Fibroblast of gingiva (primary cell): ENCODE measurements at regions not wholly inside any gene's neighbourhood (a gene's known extent, or its start where the extent isn't known, plus 50 kb on each side); places are given as distances from the start of the nearest gene placed in this dataset.

Experiments used
- DNase-seq: peaks from one replicate; pipeline ENCODE4 v3.0.0-alpha.2; 2011; ENCODE audit warnings: low read depth

DNA sequence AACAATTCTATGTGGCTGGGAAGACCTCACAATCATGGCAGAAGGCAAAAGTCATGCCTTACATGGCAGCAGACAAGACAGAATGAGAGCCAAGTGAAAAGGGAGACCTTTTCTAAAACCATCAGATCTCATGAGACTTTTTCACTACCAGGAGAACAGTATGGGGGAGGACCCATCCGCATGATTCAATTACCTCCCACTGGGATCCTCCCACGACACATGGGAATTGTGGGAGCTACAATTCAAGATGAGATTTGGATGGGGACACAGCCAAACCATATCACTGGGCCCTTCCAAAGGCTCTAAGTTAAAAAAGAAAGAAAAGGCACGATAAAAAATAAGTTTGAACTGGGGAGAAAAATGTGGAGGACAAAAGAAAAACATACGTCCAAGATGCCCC, 406.9 kb upstream of the CDH4 start:
- no peak for DNase-seq

DNA sequence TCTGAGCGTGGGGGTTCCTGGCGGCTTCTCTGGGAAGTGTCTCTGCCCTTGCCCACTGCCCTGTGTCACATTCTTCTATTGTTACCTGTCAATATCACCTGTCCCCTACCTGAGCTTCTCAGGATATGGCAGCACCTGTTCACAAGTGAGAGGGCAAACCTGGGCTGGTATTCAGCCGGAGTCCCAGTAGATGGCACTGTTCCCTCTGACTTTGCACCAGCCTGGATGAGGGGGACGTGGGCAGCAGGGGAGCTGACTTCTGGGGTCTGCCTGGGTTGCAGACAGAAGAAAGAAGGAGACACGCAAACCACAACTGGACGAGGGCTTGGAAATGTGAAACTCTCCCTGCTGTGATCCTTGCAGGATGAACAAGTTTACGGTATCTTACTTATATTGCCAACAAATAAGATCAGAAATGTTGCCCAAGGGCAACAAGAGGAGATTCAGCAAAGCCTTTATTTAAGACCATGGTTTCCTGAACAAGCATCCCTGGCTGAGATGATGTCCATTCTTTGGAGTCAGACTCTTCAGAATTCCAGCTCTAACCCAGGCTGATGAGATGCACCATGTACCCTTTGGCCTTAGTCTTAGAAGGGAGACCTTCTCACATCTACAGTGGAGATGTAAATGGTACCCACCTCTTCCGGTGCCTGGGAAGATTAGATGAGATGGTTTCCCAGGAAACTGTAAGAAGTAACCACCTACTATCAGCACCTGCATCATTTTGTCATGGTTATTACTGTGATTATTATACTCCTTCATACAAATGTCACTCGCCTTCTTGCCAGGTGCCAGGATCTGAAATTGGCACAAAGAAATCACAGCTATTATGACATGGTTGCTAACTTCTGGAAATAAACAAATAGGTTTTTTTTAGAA, 400.0 kb upstream of the CDH4 start:
- DNase-seq = no peak

DNA sequence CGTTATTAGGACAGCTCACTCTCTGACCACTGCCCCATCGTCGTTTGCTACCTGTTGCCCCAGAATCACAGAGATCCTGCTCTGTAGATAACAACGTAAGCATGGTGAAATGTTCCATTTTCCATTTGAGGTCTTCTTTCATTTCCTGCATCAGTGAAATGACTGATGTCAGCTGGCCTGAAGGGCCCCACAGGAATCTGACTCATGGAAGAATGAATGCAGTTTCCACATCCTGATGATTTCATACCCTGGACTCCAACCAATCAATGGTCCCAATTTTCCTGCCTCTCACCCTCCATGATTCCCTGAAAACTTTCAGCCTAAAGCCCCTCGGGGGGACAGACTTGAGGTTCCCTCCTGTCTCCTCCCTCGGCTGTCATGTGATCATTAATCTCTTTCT, 394.4 kb upstream of the CDH4 start:
- DNase-seq = no peak

DNA sequence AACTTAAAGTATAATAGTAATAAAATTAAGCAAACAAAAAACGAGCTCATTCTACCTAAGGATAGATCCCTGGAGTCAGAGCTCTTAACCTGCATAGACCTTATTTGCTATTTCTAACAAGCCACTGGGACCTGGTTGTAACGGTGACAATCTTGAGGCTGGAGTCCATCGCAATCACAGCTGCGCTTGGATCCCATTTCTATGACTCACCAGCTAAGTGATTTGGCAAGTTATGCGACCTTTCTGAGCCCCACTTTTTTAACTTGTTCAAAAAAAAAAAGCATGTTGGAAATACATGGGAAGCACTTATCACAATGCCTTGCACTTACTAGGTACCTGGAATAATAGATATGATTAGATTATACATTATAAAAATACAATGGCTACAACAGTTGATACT, 389.5 kb upstream of the CDH4 start:
- DNase-seq = no peak

DNA sequence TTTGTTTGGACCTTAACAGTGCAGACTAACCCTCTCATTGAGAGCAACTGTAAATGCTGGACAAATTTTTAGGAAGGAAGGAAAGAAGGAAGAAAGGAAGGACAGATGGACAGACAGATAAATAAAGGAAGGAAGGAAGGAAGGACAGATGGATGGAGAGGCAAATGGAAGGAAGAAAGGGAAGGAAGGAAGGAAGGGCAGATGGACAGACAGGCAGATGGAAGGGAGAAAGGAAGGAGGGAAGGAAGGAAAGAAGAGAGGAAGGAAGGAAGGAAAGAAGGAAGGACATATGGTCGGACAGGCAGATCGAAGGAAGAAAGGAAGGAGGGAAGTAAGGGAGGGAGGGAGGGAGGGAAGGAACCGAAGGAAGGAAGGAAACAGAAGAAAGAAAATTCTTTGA, 388.5 kb upstream of the CDH4 start:
- no peak for DNase-seq

DNA sequence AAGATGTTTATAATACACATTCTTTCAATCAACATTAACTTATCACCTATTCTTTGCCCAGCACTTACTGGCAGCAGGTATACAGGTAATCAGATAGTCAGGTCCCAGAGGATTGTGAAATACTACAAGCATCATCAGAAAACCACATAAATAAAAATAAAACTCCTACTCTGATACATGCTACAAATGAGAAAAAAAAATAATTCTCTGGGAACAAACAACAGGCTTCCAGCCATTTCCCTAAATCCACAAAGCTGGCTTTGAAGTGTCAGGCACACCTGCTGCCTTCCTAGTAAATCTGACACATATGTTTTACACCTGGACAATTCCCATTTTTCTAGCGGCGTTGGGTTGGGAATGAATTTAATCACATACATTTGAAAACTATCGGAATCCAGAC, 384.5 kb upstream of the CDH4 start:
- DNase-seq = no peak

DNA sequence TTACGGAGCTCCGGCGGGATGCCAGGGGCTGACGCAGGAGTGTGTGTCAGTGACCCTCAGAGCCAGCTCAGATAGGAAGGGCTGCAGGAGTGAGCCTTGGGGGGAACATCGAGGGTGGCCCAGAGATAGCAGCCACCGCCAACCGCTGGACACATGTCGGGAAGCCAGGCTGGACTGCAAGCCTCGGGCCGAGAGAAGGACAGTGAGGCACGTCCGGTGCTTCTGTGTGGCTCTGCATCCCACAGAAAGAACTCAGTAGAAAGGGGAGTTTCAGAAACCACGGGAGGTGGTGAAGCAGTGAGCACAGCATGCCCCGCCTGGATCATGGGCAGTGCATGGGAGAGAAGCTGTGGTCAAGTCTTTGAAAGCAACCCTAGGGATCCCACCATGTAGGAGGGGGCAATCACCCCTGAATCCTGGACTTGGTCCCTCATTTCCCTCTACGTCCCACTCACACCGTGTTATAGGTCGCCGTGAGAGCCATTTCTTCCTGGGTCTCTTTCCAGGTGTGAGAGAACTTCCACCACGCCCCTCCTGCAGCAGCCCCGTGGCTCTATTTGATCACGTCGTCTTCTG, 383.7 kb upstream of the CDH4 start:
- DNase-seq = no peak

DNA sequence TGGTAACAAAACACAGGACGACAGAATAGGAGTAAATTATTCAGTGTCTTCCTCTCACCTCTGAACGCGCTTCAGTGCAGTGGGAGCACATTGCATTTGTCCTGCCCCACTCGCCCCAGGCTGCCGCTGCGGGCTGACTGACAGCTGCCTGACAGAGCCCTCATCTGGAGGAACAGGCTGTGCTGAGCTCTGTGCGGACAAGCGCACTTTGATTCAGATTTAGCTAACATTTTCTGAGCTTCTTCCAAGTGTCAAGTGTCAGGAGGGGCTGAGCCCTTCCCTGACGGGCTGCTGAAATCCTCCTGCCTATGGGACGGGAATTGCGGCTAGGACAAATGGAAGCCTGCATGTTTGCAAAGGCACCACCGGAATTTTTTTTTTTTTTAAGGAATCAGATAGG, 383.0 kb upstream of the CDH4 start:
- no peak for DNase-seq

DNA sequence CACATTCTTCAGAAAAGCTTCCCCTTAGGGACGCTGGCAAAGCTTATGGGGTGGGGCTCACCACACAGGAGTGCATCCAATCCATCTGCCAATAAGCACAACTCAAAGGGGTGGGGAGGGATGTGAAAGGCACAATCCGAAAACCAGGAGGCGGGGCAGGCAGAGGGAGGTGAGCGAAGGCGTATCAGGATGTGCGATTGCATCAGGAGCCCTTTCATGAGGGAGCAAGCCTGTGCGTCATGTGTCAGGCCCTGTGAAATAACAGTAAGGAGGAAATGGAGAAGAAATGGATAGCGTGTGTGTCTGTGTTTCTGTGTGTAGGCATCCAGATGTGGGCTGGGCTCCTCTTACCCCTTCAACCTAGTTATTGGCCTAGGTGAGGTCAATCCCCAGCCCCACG, 382.4 kb upstream of the CDH4 start:
- DNase-seq = no peak

DNA sequence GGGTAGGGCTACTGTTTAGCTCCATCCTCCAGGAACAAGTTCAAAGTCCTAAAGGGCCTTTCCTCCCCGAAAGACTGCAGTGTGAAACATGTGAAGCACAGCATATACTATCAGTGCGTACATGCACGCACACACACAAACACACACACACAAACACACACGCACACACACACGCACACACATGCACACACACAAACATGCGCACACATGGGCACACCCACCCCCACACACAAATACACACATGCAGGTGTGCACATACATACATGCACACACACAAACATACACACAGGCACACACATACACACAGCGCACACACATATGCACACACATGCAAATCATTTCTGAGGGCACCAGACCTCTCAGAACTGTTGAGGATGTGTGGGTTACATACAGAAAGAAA, 382.0 kb upstream of the CDH4 start:
- no peak for DNase-seq

DNA sequence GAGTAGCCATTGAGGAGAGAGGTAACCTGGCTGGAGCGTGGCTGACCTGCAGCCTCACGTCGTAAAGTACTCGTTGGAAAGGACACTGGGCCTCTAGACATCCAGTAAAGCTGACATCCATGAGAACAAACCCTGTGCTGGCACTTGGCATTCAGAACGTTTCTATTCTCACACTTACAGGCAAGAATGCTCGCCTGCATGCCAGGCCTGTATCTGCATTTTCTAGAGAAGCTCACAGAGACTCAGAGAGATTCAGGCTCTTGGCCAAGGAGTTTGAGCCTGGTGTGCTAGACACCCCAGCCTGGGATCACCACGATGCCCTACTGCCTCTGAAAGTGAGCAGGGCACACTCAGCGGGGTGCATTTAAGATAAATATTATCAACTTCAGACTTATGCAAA, 379.8 kb upstream of the CDH4 start:
- no peak for DNase-seq

DNA sequence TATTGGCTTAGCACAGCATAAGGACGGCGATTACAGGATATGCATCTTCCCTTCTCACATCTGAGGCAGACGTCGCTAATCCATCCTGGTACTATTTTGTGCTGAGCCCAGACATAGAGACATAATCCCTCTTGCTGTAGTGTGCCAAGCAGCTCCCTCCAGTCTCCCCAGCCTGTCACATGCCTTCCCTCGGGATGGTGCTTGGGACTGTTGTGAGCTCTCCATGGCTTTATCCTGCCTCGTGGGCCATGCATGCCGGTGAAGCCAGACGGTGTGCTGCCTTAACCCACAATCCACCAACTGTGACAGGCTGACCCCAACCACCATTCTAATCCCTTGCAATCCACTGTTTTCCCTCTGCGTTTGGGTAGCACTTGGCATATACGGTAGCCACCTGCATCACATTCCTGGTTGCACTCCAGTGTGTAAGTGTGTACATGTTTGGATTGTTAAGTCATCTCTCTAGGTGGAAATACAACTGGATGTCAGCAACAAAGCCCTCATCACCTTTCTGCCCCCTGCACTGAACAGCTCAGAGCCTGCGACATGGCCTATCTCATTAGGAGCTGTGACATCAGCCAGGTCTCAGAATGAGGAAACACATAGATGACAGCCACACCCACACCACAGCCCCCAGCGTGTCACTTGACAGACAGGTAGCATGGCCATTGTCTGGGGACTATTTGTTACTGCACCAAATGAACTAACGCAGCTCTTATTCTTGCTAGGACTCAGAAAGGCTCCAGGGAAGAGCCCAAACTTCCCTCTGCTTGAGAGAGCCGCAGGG, 374.8 kb upstream of the CDH4 start:
- DNase-seq = no peak

DNA sequence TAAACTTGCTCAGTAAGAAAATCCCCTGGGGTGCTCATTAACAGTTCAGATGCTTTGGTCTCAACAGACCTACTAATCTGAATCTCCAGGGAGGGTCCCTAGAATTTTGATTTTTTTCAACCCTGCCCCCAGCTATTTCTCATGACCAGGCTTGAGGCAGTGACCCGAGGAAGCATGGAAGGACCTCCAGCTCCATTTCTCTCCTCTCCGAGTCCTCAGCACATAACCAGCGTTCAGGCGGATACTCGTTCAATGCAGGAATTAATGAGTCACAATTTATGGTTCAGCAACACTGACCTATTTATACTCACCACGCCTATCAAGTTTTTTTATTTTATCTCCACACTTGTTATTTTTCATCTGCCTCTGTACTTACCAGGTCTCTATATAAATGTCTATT, 369.2 kb upstream of the CDH4 start:
- DNase-seq = no peak

DNA sequence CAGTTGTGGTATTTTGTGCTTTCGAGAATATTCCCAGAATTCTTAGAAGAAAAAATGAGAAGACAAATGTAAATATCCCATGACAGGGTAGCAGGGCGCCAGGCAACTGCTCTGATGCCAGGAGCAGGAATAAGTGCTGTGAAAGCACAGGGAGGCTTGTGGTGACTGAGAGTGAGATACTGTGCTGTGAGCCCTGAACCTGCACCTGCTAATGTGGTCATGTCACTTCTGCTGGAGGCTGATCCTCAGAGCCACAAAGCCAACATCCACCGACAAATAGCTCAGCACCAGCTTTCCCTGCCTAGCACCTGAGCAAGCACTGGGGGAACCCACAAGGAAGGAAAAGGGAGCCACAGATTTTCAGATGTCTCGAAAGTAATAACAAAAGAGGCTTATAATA, 368.6 kb upstream of the CDH4 start:
- no peak for DNase-seq

DNA sequence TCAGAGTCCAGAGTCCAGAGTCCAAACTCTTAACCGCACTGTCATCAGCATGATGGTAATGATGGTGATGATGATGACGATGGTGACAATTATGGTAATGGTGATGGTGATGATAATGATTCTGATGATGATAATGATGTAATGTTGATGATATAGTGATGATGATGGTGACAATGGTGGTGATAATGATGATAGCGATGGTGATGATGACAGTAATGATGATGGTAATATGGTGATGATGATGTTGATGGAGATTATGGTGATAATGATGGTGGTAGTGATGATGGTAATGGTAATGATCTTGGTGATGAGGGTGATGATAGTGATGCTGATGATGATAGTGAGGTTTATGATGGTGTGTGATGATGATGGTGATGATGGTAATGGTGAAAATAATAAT, 367.8 kb upstream of the CDH4 start:
- no peak for DNase-seq

DNA sequence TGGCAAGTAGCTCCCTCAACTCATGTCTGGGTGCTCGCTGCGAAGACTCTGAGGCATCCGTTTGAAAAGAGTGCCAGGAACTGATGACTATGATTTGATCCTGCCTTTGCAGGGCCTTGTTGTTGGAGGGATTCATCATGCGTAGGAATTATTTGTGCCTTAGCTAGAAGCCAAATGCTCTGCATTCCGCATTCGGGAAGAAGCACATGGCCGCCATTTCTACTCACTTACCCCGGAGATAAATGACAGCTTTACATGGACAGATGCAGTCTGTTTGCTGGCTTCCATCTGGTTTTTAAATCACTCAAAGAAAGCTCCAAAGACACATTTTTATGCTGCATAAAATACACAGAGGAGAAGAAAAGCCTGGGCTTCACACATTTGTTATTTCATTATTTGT, 363.3 kb upstream of the CDH4 start:
- no peak for DNase-seq

DNA sequence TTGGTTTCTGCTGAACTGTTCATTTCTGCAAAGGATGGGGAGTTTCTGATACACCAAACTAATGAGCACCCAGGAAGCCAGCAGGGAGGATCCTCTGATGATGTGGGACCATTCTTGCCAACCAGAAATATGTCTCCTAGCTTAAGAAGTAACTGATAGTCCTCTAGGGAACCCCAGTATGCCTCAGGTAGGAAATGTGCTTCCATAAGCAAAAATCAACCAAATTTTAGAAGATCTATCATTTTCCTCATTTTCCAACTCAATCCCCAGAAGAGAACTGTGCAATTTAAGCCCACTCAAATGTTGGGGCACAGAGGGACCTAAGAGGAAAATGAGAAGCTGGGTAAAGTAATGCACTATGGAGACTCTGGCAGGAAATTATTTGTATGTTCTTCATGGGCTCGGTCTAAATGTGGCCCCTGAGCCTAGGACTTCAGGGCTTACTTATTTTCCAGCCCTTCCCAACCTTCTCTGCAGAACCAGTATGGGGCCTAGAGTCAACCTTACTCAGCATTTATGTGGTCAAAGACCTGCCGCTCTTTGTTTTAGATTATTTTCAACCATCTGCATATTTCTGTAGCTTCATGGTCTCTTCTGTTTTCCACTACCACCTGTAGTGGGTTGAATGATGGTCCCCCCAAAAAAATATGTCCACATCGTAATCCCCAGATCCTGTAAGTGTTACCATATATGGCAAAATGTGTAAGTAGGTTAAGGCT, 359.8 kb upstream of the CDH4 start:
- no peak for DNase-seq

DNA sequence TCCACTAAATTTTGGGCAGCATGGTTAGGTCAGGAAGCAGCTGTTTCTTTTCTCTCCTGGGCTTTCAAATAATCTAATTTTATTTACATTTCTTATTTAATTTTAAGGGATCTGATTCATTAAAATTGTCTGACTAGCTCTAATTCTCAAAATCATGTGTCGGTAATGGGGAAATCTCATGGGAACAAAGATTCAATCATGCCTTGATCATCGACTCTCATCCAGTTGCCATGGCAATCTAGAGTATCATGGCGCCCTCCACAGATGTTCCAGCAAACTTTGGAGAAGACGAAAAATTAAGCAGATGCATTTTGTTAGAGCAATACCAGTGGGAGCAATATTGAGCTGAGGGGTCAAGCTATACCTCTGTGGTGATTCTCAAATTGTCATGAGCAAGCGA, 358.0 kb upstream of the CDH4 start:
- DNase-seq = no peak

DNA sequence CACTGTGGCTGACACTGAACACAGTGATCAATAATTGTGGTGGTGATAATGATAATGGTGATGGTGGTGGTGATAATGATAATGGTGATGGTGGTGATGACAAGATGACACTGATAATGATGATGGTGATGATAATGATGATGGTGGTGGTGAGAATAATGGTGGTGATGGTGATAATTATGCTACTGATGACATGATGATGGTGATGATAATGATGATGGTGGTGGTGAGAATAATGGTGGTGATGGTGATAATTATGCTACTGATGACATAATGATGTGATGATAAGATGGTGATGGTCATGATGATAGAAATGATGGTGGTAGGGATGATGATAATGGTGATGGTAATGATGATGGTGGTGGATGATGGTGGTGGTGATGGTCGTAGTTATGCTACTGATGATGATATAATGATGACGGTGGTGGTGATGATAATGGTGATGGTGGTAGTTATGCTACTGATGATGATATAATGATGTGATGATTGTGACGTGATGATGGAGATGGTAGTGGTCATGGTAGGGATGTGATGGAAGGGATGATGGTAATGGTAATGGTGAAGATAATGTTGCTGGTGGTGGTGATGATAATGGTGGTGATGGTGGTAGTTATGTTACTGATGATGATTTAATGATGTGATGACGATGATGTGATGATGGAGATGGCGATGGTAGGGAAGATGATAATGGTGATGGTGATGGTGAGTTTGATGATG, 356.5 kb upstream of the CDH4 start:
- DNase-seq = no peak

DNA sequence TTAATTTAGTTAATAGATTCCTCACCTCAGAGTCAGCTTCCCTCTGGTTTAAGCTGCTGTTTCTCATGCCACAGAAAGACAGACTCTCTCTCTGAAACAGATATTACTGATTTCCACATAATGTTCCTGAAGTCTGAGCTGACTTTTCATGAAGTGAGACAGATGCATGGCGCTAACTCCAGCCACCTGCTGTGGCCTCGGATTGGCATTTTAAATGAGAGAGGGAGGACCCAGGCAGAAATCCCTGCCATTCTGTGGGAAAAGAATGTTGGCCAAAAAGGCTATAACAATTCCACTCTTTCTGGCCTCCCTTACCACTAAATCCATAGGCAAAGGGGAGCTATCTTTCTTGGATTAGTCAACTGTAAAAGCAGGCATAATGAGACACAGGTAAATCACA, 354.1 kb upstream of the CDH4 start:
- no peak for DNase-seq

DNA sequence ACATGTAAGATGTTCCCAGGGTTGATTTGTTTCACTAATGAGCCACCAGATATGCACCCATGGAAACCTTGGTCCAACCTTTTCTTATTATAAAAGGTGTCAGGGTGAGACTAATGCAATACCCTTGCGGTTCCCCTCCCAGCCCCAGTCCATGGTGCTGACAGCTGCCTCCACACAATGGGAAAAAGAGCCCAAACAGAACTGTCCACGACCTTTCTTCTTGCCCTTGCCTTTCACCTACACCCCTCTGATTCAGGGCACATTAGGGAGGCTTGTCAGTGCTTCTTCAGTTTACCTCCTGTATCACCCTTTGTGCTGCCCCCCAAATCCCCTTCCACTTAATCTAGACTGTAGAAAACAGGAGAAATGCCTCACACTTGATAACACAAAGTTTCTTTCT, 352.7 kb upstream of the CDH4 start:
- no peak for DNase-seq

DNA sequence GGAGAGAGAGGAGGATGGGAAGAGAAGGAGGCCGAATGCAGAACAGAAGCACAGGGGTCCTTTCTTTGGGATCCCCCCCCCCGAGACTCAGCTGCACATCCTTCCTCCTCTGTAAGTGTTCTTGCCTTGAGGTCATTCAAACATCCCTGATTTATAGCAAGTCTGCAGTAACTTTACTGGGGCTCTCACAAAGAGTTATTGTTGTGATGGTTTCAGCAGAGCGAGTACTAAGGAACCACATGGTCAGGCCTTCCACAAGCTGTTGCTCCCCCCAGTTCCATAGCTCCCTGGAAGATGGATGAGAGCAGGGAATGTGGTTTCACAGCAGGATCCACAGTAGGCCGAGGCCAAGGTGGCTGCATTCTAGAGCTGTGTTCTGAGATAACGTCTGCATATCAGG, 351.4 kb upstream of the CDH4 start:
- DNase-seq = no peak
